Epithelial cell of proximal tubule (primary cell): ENCODE measurements at regions not wholly inside any gene's neighbourhood (a gene's known extent, or its start where the extent isn't known, plus 50 kb on each side); places are given as distances from the start of the nearest gene placed in this dataset.

ENCODE experiments used
- DNase-seq: peaks from one replicate; pipeline ENCODE4 v3.0.0-alpha.2; 2011; ENCODE audit warnings: low read depth
- H3K4me3 ChIP-seq: 2 replicates; pipeline ENCODE4 v1.5.1; 2011; ENCODE audit warnings: low read depth, mild to moderate bottlenecking, low read length
- CTCF ChIP-seq: conservative IDR thresholded peaks from 2 replicates; pipeline ENCODE4 v1.5.1; 2012; ENCODE audit warnings: low read depth, mild to moderate bottlenecking, low read length

GRCh38 chr3:166351461-166351860 lies 514.2 kb upstream of the BCHE start:
- TF ChIP-seq CTCF: no peak
- DNase-seq: no peak
- H3K4me3 ChIP-seq: no peak overlapping the region

- no peak for TF ChIP-seq CTCF
- H3K4me3 ChIP-seq: no peak overlapping the region
- no peak for DNase-seq
Observed at GRCh38 chr3:166340604-166341266, 503.5 kb upstream of the BCHE start.

GRCh38 chr3:166324401-166324800 lies 487.2 kb upstream of the BCHE start:
- TF ChIP-seq CTCF: no peak
- no peak overlapping the region for H3K4me3 ChIP-seq
- DNase-seq: no peak

GRCh38 chr3:166322391-166322790 lies 485.2 kb upstream of the BCHE start:
- H3K4me3 ChIP-seq: no peak overlapping the region
- no peak for DNase-seq
- no peak for TF ChIP-seq CTCF

GRCh38 chr3:166307756-166308350 lies 470.6 kb upstream of the BCHE start:
- no peak for DNase-seq
- H3K4me3 ChIP-seq: no peak overlapping the region
- no peak for TF ChIP-seq CTCF

GRCh38 chr3:166304584-166304983 lies 467.4 kb upstream of the BCHE start:
- TF ChIP-seq CTCF: no peak
- no peak overlapping the region for H3K4me3 ChIP-seq
- no peak for DNase-seq

GRCh38 chr3:166303681-166304080 lies 466.5 kb upstream of the BCHE start:
- no peak for DNase-seq
- no peak for TF ChIP-seq CTCF

More at GRCh38 chr3:166303681-166304080, 466.5 kb upstream of the BCHE start:
- no peak overlapping the region for H3K4me3 ChIP-seq
